Heart right ventricle (tissue), 16 donors: ENCODE measurements at regions not wholly inside any gene's neighbourhood (a gene's known extent, or its start where the extent isn't known, plus 50 kb on each side); places are given as distances from the start of the nearest gene placed in this dataset.
A peak's percentile ranks its signal among the peaks of the same experiment; 100 is the strongest.
"Not testable (repeated sequence)": the region's sequence is repeated elsewhere in the genome, so short reads cannot be mapped to it uniquely, and the experiment has no call there.

Experiments
- ATAC-seq, 8 donors: fragments of 200-7000 bp; cut with Tn5 transposase; one replicate each; pipeline ENCODE4 v1.9.1; 2020; ENCODE audit warnings: mild to moderate bottlenecking in 8 of 8, moderate library complexity in 8 of 8, moderate number of reproducible peaks in 1 of 8
- DNase-seq, 2 donors: peaks; one replicate each; pipeline ENCODE4 v3.0.0-alpha.2; 2020
- H3K27ac ChIP-seq, 10 donors: fragments of 200-600 bp; sonication (generic) in 2 of 10; one replicate each; pipeline versions ENCODE4 v1.5.0 to v1.8.0; 2020 to 2022; ENCODE audit warnings: mild to moderate bottlenecking in 3 of 10
- H3K27me3 ChIP-seq, 7 donors: fragments of 200-600 bp; one replicate each; pipeline ENCODE4 v1.8.0; 2021 to 2022; ENCODE audit warnings: mild to moderate bottlenecking in 2 of 7
- H3K36me3 ChIP-seq, 9 donors: fragments of 200-600 bp; sonication (generic) in 1 of 9; one replicate each; pipeline versions ENCODE4 v1.5.0 to v1.8.0; 2020 to 2022; ENCODE audit warnings: mild to moderate bottlenecking in 2 of 9
- H3K4me1 ChIP-seq, 9 donors: fragments of 200-600 bp; sonication (generic) in 1 of 9; one replicate each; pipeline versions ENCODE4 v1.5.0 to v1.8.0; 2020 to 2022; ENCODE audit warnings: mild to moderate bottlenecking in 4 of 9
- H3K4me3 ChIP-seq, 10 donors: fragments of 200-600 bp; sonication (generic) in 2 of 10; one replicate each; pipeline versions ENCODE4 v1.5.0 to v1.8.0; 2020 to 2022; ENCODE audit warnings: mild to moderate bottlenecking in 7 of 10, moderate library complexity in 2 of 10
- H3K9me3 ChIP-seq, 11 donors: fragments of 200-600 bp in 10 of 11; sonication (generic) in 2 of 11; one replicate each; pipeline versions ENCODE4 v1.5.0 to v1.8.0; 2013 to 2022; ENCODE audit warnings: mild to moderate bottlenecking in 2 of 11, control low read depth in 1 of 11, moderate library complexity in 1 of 11
- WGBS, 2 donors: extraction: QIAGEN DNeasy Blood & Tissue Kit; methylation state at CpG; one replicate each; pipeline ENCODE4 v1.1.7; 2013; ENCODE audit warnings: inconsistent platforms in 1 of 2; 5-methylcytosine and 5-hydroxymethylcytosine counted together
- intact Hi-C, 10 donors: fragments of 100-400 bp; cut with DNase I; formaldehyde crosslinking; loops; one replicate each; pipeline versions ENCODE4 v1.11.1 to v1.14.2; 2022
- TF ChIP-seq, protein P1 (sequence below), 9 donors: fragments of 200-600 bp; sonication (generic) in 2 of 9; IDR thresholded peaks; one replicate each; pipeline versions ENCODE4 v1.5.0 to v1.8.0; 2021 to 2022; ENCODE audit warnings: antibody characterized with exemption in 9 of 9, mild to moderate bottlenecking in 5 of 9, moderate library complexity in 1 of 9
- donor health status: Arrhythmogenic right ventricular cardiomyopathy.
- donor health status: ischemic (EF 13 %, LVEDD 7.1; RV severe dilation, severe dysfunction).
- donor health status: healthy with polysubstance abuse.
- donor health status: DM: no; HTN: yes; CAD: no.
- donor health status: DM: no; HTN: no; CAD: no.
- donor health status: ischemic (EF 25% LVEDD 6.9; RV normal size, moderate dysfunction).
- donor health status: ischemic (EF 25% LVEDD 5.7; RV mildly dilated, moderate dysfunction).
- donor health status: healthy.
- donor health status: DM: yes; HTN: yes; CAD: no.
- donor health status: Ischemic cardiomyopathy.
- donor health status: ischemic (EF 35%, LVEDD 5.7; RV mildly dilated, moderate dysfunction).
- donor health status: nonischemic (EF 11% LVEDD 7.7; RV severe dilation, severe dysfunction).
- donor health status: DM: yes; HTN: yes; CAD: no.
- donor health status: PGD.
- donor health status: ischemic (EF 29% LVEDD 5.4; RV normal size, mild dysfunction).
- donor health status: nonischemic (EF 23%, LVEDD 6.1; RV moderate dilation, normal function).

DNA sequence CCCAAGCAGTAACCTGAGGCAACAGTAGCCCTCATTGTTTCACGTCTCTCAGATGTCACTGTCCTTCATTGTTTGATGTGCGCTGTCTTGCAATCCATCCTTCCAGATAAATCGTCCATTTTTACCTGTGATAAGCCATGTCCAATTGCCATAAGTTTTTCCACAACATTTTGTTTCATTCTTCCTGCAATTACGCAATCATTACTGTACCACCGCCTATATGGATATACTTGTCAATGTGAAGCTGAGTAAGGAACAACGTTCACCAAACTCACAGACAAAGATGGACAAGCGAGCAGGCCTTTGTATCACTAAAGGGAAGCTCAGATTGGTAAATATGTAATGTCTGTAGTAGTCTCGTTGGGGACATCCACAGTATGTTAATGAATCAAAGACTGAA lies 452.5 kb upstream of the NDN start:
- H3K36me3 ChIP-seq, H3K27ac ChIP-seq, intact Hi-C loops, DNase-seq, H3K9me3 ChIP-seq, H3K4me1 ChIP-seq, H3K4me3 ChIP-seq, ATAC-seq, H3K27me3 ChIP-seq: not testable (repeated sequence)
- 71 to 72% methylated on average over 8 of the region's 8 CpGs for WGBS, 2 donors

DNA sequence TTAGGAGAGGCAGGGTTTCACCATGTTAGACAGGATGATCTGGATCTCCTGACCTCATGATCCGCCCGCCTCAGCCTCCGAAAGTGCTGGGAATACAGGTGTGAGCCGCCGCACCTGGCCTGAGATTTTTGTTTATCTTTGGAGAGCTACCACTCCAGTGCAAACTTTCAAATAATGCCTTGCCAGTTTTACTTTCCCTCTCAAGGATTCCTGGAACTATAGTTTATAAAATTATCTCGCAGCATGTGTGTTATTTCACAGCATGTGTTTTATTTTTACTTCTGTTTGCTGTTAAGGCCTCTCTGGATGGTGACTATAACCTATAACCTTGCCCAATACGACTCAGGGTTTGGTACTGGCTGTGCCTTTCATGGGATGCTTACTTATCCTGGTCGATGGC lies 458.0 kb upstream of the NDN start:
- DNase-seq, ATAC-seq, H3K27ac ChIP-seq, H3K36me3 ChIP-seq, H3K4me1 ChIP-seq, H3K4me3 ChIP-seq, H3K27me3 ChIP-seq, H3K9me3 ChIP-seq, intact Hi-C loops: not testable (repeated sequence)
- 76 to 79% methylated on average over 8 of the region's 8 CpGs for WGBS, 2 donors

DNA sequence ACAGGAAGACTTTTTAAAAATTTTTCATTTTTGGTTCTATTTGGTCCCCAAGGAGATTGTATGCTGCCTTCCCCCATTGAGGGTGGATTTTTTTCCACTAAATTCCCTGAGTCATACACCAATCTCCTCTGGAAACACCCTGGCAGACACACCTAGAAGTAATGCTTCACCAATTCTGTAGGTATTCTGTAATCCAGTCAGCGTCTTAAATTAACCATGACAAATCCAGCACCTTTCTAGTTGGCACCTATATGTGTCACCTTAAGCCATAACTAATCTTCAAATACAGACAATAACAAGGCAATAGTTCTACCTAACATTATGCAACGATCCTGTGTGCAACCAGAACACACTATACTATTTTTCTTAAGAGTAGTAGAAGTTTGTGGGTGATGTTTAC lies 459.1 kb upstream of the NDN start:
- Histone ChIP-seq H3K9me3 (no peaks in the 10 kb centered on the region), H3K27ac (no peak overlapping the region), H3K4me3 (no peak overlapping the region), H3K4me1 (no peaks in the 10 kb centered on the region), H3K36me3 (no peaks in the 10 kb centered on the region), H3K27me3 (no peaks in the 10 kb centered on the region)
- 46 to 54% methylated on average over 2 of the region's 2 CpGs for whole genome bisulfite sequencing, 2 donors
- ATAC-seq (no peak), DNase-seq (no peak)
- TF ChIP-seq, protein P1, sequence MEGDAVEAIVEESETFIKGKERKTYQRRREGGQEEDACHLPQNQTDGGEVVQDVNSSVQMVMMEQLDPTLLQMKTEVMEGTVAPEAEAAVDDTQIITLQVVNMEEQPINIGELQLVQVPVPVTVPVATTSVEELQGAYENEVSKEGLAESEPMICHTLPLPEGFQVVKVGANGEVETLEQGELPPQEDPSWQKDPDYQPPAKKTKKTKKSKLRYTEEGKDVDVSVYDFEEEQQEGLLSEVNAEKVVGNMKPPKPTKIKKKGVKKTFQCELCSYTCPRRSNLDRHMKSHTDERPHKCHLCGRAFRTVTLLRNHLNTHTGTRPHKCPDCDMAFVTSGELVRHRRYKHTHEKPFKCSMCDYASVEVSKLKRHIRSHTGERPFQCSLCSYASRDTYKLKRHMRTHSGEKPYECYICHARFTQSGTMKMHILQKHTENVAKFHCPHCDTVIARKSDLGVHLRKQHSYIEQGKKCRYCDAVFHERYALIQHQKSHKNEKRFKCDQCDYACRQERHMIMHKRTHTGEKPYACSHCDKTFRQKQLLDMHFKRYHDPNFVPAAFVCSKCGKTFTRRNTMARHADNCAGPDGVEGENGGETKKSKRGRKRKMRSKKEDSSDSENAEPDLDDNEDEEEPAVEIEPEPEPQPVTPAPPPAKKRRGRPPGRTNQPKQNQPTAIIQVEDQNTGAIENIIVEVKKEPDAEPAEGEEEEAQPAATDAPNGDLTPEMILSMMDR (IDR thresholded peaks at IDR 0.05): no peak
- intact Hi-C loops: no loop called here

- 81 to 86% methylated on average over 2 of the region's 2 CpGs for WGBS, 2 donors
- intact Hi-C loops: no loop called here
- no peak overlapping the region for H3K27ac ChIP-seq
- no peaks in the 10 kb centered on the region for H3K4me1 ChIP-seq
- no peaks in the 10 kb centered on the region for H3K27me3 ChIP-seq
- no peak overlapping the region for H3K4me3 ChIP-seq
- DNase-seq (no peak), ATAC-seq (no peak)
- H3K36me3 ChIP-seq: no peaks in the 10 kb centered on the region
- TF ChIP-seq, protein P1 (IDR thresholded peaks at IDR 0.05): no peak
- H3K9me3 ChIP-seq: no peaks in the 10 kb centered on the region
Observed at GRCh38 chr15:24150542-24150941, 463.4 kb upstream of the NDN start.

DNA sequence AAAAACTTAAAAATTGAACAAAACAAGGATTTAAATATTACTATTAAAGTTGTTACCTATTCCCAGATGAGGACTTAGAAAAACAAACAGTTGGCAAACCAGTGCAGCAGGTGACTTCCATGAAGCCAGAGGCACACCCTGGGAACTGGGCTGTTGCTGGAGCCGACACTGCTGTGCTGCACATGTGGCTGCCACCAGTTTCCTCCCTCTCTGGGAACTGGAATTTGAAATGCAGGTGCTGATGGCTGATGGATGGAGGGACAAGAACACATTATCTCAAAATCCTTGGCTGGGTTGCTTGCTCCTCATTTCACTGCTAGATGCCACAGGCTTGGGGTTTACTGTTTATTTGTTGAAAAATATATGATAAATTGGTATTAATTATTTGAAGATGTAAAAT lies 471.2 kb upstream of the NDN start:
- H3K9me3 ChIP-seq, H3K36me3 ChIP-seq, intact Hi-C loops, DNase-seq, H3K4me1 ChIP-seq, H3K4me3 ChIP-seq, ATAC-seq, H3K27ac ChIP-seq, H3K27me3 ChIP-seq: not testable (repeated sequence)
- WGBS, 2 donors: 69 to 71% methylated on average over 1 of the region's 1 CpG

- H3K27ac ChIP-seq, H3K4me1 ChIP-seq, ATAC-seq, DNase-seq, H3K27me3 ChIP-seq, H3K4me3 ChIP-seq, H3K9me3 ChIP-seq, intact Hi-C loops, H3K36me3 ChIP-seq: not testable (repeated sequence)
- 78 to 82% methylated on average over 3 of the region's 3 CpGs for WGBS, 2 donors
Observed at GRCh38 chr15:24165512-24165911, 478.4 kb upstream of the NDN start.

DNA sequence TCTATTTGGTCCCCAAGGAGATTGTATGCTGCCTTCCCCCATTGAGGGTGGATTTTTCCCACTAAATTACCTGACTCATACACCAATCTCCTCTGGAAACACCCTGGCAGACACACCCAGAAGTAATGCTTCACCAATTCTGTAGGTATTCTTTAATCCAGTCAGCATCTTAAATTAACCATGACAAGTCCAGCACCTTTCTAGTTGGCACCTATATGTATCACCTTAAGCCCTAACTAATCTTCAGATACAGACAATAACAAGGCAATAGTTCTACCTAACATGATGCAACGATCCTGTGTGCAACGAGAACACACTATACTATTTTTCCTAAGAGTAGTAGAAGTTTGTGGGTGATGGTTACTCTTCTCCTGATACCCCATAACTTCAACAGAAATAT lies 473.3 kb upstream of the NPAP1 start:
- intact Hi-C loops, ATAC-seq, H3K9me3 ChIP-seq, DNase-seq, H3K4me1 ChIP-seq, H3K27me3 ChIP-seq, H3K36me3 ChIP-seq, H3K27ac ChIP-seq, H3K4me3 ChIP-seq: not testable (repeated sequence)
- WGBS, 2 donors: 32 to 64% methylated on average over 2 of the region's 2 CpGs

DNA sequence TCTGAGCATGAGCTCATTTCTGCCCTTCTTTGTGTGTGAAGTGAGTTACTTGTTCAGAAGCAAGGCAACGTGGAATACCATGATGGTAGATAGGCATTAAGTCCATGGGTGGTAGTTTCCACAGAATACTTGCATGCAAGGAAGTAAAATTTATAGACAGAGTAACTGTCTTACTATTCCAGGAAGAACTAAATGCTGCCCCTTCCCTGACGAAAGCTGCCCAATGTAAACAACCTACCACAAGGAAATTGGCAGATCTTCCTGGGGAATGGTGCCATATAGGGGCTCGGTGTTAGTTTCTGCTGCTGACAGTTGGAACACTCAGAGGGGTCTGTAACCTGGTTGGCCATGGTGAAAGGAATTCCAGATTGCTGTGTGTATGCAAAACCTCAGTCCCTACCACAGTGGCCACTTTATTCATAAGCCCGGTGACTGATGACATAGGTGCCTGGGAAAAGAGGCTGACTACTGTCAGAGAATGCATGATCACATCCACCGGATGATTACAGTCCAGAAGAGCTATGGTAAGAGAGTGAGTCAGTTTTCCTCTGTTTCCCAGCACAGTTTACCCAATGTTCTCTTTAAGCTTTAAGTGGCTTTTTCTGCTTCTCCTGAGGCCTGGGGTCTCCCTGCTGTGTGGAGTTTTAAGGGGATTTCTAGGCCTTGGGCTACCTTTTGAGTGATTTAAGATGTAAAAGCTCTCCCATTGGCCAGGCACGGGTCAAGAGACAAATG lies 463.7 kb upstream of the NPAP1 start:
- H3K27me3 ChIP-seq, H3K4me1 ChIP-seq, DNase-seq, intact Hi-C loops, H3K36me3 ChIP-seq, H3K9me3 ChIP-seq, H3K27ac ChIP-seq, H3K4me3 ChIP-seq: not testable (repeated sequence)
- peak in 1 of 8 donors; percentile 33 for ATAC-seq
- WGBS, 2 donors: 56% methylated on average over 5 of the region's 6 CpGs
